Progenitor cell of endocrine pancreas (in vitro differentiated cells): ENCODE measurements at regions not wholly inside any gene's neighbourhood (a gene's known extent, or its start where the extent isn't known, plus 50 kb on each side); places are given as distances from the start of the nearest gene placed in this dataset.

Source experiments
- DNase-seq: peaks from one replicate; pipeline ENCODE4 v3.0.0; 2021; ENCODE audit warnings: low spot score; ENCODE audit not compliant: unreplicated experiment
- H3K27ac Mint-ChIP-seq: 2 replicates; pipeline ENCODE4 v1.8.0; 2021; ENCODE audit warnings: mild to moderate bottlenecking, moderate library complexity, mixed read lengths
- H3K27me3 Mint-ChIP-seq: 2 replicates; pipeline ENCODE4 v1.8.0; 2021; ENCODE audit warnings: mixed read lengths
- H3K36me3 Mint-ChIP-seq: 2 replicates; pipeline ENCODE4 v1.8.0; 2022; ENCODE audit warnings: mixed read lengths; ENCODE audit not compliant: insufficient read depth
- H3K4me1 Mint-ChIP-seq: 2 replicates; pipeline ENCODE4 v1.8.0; 2021; ENCODE audit warnings: low read depth, mixed read lengths
- H3K4me3 Mint-ChIP-seq: 2 replicates; pipeline ENCODE4 v1.8.0; 2021; ENCODE audit warnings: low read depth, mild to moderate bottlenecking, moderate library complexity, mixed read lengths
- H3K9me3 Mint-ChIP-seq: 2 replicates; pipeline ENCODE4 v1.8.0; 2021; ENCODE audit warnings: low read depth, mixed read lengths
- TF ChIP-seq, protein P1 (sequence below): fragments of 200-600 bp; sonication (generic); IDR thresholded peaks from one replicate; pipeline ENCODE4 v1.5.0; 2021; ENCODE audit warnings: antibody characterized with exemption, mild to moderate bottlenecking; ENCODE audit not compliant: unreplicated experiment

DNA sequence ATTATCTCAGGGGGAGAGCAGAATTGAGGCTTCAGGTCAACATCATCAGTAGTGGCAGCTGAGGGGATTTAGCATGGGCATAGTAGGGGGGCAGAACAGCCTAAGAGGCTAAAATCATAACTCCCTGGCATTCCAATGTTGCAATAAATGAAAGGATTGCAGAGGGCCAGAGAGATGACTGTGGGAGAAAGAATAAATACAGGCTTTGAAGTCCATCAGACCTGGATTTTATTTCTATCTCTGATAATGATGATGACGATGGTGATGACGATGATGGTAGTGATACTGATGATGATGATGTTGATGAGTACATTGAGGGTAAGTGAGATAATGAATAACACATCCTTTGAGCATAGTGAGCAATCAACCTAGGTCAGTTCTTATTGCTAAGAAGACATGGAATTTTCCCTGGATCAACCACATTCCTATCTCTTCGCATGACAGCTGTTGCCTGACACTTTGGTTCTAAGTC is 107.4 kb upstream of the CDH11 start:
- H3K36me3 Mint-ChIP-seq, result no peaks in the 10 kb centered on the region
- H3K27ac Mint-ChIP-seq, result no peak overlapping the region
- peaks cover 54% of the 10 kb centered on the region for H3K27me3 Mint-ChIP-seq
- TF ChIP-seq, protein P1, sequence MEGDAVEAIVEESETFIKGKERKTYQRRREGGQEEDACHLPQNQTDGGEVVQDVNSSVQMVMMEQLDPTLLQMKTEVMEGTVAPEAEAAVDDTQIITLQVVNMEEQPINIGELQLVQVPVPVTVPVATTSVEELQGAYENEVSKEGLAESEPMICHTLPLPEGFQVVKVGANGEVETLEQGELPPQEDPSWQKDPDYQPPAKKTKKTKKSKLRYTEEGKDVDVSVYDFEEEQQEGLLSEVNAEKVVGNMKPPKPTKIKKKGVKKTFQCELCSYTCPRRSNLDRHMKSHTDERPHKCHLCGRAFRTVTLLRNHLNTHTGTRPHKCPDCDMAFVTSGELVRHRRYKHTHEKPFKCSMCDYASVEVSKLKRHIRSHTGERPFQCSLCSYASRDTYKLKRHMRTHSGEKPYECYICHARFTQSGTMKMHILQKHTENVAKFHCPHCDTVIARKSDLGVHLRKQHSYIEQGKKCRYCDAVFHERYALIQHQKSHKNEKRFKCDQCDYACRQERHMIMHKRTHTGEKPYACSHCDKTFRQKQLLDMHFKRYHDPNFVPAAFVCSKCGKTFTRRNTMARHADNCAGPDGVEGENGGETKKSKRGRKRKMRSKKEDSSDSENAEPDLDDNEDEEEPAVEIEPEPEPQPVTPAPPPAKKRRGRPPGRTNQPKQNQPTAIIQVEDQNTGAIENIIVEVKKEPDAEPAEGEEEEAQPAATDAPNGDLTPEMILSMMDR, result no peak
- no peaks in the 10 kb centered on the region for H3K4me1 Mint-ChIP-seq
- H3K4me3 Mint-ChIP-seq, result no peak overlapping the region
- no peaks in the 10 kb centered on the region for H3K9me3 Mint-ChIP-seq
- no peak for DNase-seq

DNA sequence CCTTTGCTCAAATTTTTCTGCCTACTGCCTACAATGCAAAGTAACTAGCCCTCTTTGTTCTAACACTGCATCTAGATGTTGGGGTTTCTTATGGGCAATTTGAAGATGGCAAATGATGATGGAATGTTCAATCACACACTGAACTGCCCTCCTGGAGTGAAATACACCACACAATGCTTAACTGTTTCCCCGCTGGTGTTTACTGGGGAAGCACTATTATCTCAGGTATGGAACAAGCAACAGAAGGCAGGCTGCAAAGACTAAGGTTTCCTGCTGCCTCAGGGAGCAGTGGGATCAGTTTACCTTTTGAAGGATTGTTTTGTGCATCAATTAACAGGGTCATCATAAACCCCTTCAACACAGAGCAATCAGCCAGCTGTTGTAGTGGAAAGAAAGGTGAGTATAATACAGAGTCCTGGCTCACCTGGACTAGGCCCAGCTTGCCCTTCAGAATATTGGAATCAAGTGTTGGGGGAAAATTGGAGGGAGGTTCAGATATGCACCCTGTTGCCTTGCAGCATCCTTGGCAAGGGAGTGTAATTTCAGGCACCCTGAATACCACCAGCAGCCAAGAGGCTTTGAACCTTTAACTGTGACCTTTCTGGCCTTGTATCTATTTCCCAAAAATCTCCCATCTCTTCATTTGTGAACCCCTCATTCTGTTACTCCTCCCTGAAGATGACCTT is 105.4 kb upstream of the CDH11 start:
- no peaks in the 10 kb centered on the region for H3K9me3 Mint-ChIP-seq
- no peaks in the 10 kb centered on the region for H3K4me1 Mint-ChIP-seq
- no peaks in the 10 kb centered on the region for H3K36me3 Mint-ChIP-seq
- no peak overlapping the region for H3K27ac Mint-ChIP-seq
- TF ChIP-seq, protein P1, result no peak
- H3K4me3 Mint-ChIP-seq, result no peak overlapping the region
- peaks cover 46% of the 10 kb centered on the region for H3K27me3 Mint-ChIP-seq
- no peak for DNase-seq

DNA sequence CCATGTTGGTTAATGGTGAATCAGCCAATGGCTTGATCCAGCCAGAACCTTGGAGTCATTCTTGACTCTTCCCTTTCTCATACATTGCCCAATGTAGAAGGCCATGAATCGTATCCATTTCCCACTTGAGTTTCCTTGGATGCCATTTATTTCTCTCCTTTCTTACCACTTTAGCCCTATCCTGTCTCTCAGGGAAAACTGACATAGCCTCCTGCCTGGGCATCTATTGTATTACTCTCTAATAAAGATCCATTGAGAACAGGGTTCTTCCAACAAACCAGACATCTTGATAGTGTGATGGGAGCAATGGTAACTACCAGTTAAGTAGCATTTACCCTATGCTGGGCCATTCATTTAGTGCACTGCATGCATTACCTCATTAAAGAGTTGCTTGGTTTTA is 104.2 kb upstream of the CDH11 start:
- H3K27me3 Mint-ChIP-seq, result peaks cover 34% of the 10 kb centered on the region
- H3K36me3 Mint-ChIP-seq, result no peaks in the 10 kb centered on the region

DNA sequence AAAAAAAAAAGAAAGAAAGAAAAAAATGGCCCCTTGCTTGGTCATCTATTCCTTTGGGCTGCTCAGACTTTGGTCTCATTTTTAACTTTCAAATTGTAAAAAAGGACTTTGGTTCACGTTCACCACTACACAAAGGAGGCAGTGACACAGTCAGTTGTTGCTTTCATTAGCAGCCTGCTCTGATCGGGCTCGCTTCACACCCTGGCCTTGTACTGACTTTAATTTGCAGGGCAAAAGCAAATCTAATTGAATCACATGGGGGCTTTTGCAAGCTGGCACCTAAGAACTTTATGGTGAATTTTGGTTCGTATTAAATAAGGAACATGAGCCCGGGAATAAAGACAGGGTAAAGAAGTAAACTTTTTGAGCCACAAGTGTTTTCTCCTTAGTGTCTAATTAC is 103.6 kb upstream of the CDH11 start:
- Mint-ChIP-seq H3K36me3 (no peaks in the 10 kb centered on the region), H3K4me3 (no peak overlapping the region), H3K9me3 (no peaks in the 10 kb centered on the region), H3K27me3 (peaks cover 31% of the 10 kb centered on the region), H3K27ac (no peak overlapping the region), H3K4me1 (no peaks in the 10 kb centered on the region)
- TF ChIP-seq, protein P1, result no peak
- no peak for DNase-seq

More for the DNA sequence above, 104.2 kb upstream of the CDH11 start:
- Mint-ChIP-seq H3K9me3 (no peaks in the 10 kb centered on the region), H3K4me1 (no peaks in the 10 kb centered on the region), H3K27ac (no peak overlapping the region), H3K4me3 (no peak overlapping the region)
- DNase-seq, result no peak
- TF ChIP-seq, protein P1, result no peak

GRCh38 chr16:65224994-65225393 is 103.1 kb upstream of the CDH11 start:
- Mint-ChIP-seq H3K4me1 (no peaks in the 10 kb centered on the region), H3K27ac (no peak overlapping the region), H3K9me3 (no peaks in the 10 kb centered on the region), H3K36me3 (no peaks in the 10 kb centered on the region), H3K27me3 (peaks cover 31% of the 10 kb centered on the region), H3K4me3 (no peak overlapping the region)
- DNase-seq, result no peak
- TF ChIP-seq, protein P1, result no peak
